Fibroblast of lung (primary cell): ENCODE measurements at regions not wholly inside any gene's neighbourhood (a gene's known extent, or its start where the extent isn't known, plus 50 kb on each side); places are given as distances from the start of the nearest gene placed in this dataset.

Experiments used
- DNase-seq, 2 donors: peaks; one replicate each; pipeline versions ENCODE4 v3.0.0 to v3.0.0-alpha.2; 2010; ENCODE audit warnings: low read depth in 2 of 2
- H2AFZ ChIP-seq: 2 replicates; pipeline ENCODE4 v1.5.1; 2012; ENCODE audit warnings: low read length, control low read depth, inconsistent platforms
- H3K27ac ChIP-seq: 2 replicates; pipeline ENCODE4 v1.5.1; 2011; ENCODE audit warnings: low read length, control low read depth; ENCODE audit not compliant: insufficient read depth
- H3K27me3 ChIP-seq: 2 replicates; pipeline ENCODE4 v1.5.1; 2011; ENCODE audit warnings: mild to moderate bottlenecking, low read length; ENCODE audit not compliant: control insufficient read depth, insufficient read depth
- H3K36me3 ChIP-seq: 2 replicates; pipeline ENCODE4 v1.5.1; 2011; ENCODE audit warnings: low read length; ENCODE audit not compliant: control insufficient read depth, insufficient read depth
- H3K4me1 ChIP-seq: 2 replicates; pipeline ENCODE4 v1.5.1; 2011; ENCODE audit warnings: low read length; ENCODE audit not compliant: control insufficient read depth, insufficient read depth; ENCODE audit errors: extremely low read depth
- H3K4me2 ChIP-seq: 2 replicates; pipeline ENCODE4 v1.5.1; 2011; ENCODE audit warnings: low read length, control low read depth; ENCODE audit not compliant: insufficient read depth; ENCODE audit errors: extremely low read depth
- H3K4me3 ChIP-seq, 4 experiments: fragments of 200-600 bp in 1 of 4; sonication (generic) in 1 of 4; replicated peaks in 1 of 4; 2 replicates each; pipeline ENCODE4 v1.5.1; 2011 to 2016; ENCODE audit warnings: low read length in 4 of 4, low read depth in 3 of 4, mild to moderate bottlenecking in 3 of 4, control low read depth in 2 of 4, inconsistent platforms in 1 of 4, mixed read lengths in 1 of 4; ENCODE audit not compliant: insufficient read depth in 1 of 4; ENCODE audit errors: control extremely low read depth in 1 of 4
- H3K79me2 ChIP-seq: 2 replicates; pipeline ENCODE4 v1.5.1; 2012; ENCODE audit warnings: mild to moderate bottlenecking, low read length, inconsistent platforms; ENCODE audit not compliant: control insufficient read depth, insufficient read depth
- H3K9ac ChIP-seq: 2 replicates; pipeline ENCODE4 v1.5.1; 2011; ENCODE audit warnings: mild to moderate bottlenecking, low read length, control low read depth; ENCODE audit not compliant: insufficient read depth
- H3K9me3 ChIP-seq: 2 replicates; pipeline ENCODE4 v1.5.1; 2012; ENCODE audit warnings: low read depth, low read length; ENCODE audit not compliant: control insufficient read depth, insufficient read depth
- H4K20me1 ChIP-seq: 2 replicates; pipeline ENCODE4 v1.5.1; 2011; ENCODE audit warnings: low read length; ENCODE audit not compliant: control insufficient read depth, insufficient read depth; ENCODE audit errors: extremely low read depth
- CTCF ChIP-seq, 2 donors: IDR thresholded peaks in 1 of 2; conservative IDR thresholded peaks in 1 of 2; 1 replicate in 1 of 2; 2 replicates in 1 of 2; pipeline ENCODE4 v1.5.1; 2011 to 2012; ENCODE audit warnings: low read length in 2 of 2, control low read depth in 1 of 2, inconsistent platforms in 1 of 2, low read depth in 1 of 2, mild to moderate bottlenecking in 1 of 2
- EZH2 ChIP-seq: IDR thresholded peaks from 2 replicates; pipeline ENCODE4 v1.5.1; 2012; ENCODE audit warnings: low read length, control low read depth, mild to moderate bottlenecking; ENCODE audit errors: missing control alignments

GRCh38 chr5:57408285-57408684 lies 74.3 kb downstream of the ACTBL2 start:
- no peak for TF ChIP-seq EZH2
- TF ChIP-seq CTCF (conservative IDR thresholded peaks at IDR 0.05 in 1 of 2, IDR thresholded peaks at IDR 0.05 in 1 of 2; ENCODE audit: low read depth in 1 of 2, low read length in 2 of 2): no peak
- no peaks in the 10 kb centered on the region for H3K36me3 ChIP-seq
- H3K4me2 ChIP-seq: no peak overlapping the region
- H3K9me3 ChIP-seq: no peaks in the 10 kb centered on the region
- no peak overlapping the region for H3K9ac ChIP-seq
- DNase-seq: no peak
- H4K20me1 ChIP-seq: no peaks in the 10 kb centered on the region
- H3K4me1 ChIP-seq: peaks cover 6% of the 10 kb centered on the region
- no peaks in the 10 kb centered on the region for H3K79me2 ChIP-seq
- no peaks in the 10 kb centered on the region for H3K27me3 ChIP-seq
- no peak overlapping the region for H3K4me3 ChIP-seq
- no peak overlapping the region for H2AFZ ChIP-seq
- no peak overlapping the region for H3K27ac ChIP-seq

DNA sequence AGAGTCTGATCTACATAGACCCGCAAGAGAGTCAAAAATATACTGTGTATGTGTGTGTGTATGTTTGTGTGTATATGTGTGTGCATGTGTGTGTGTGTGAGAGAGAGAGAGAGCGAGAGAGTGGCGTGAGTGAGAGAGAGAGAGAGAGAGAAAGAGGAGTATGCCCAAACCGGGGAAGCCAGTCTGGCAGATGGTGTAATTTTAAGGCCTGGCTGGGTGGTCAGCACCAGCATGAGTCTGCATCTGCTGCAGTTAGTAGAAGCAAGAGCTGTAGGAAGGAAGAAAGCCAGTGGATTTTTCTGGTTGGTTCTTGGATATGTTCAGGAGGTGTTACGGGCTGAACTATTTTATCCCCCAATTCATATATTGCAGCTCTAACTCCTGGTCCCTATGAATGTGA lies 75.2 kb downstream of the ACTBL2 start:
- DNase-seq: no peak
- Histone ChIP-seq H3K36me3 (no peaks in the 10 kb centered on the region), H4K20me1 (no peaks in the 10 kb centered on the region), H2AFZ (no peak overlapping the region), H3K79me2 (no peaks in the 10 kb centered on the region), H3K4me1 (peaks cover 6% of the 10 kb centered on the region), H3K9ac (no peak overlapping the region), H3K4me3 (no peak overlapping the region), H3K4me2 (no peak overlapping the region), H3K27ac (no peak overlapping the region), H3K27me3 (no peaks in the 10 kb centered on the region), H3K9me3 (no peaks in the 10 kb centered on the region)
- no peak for TF ChIP-seq EZH2
- no peak for TF ChIP-seq CTCF (conservative IDR thresholded peaks at IDR 0.05 in 1 of 2, IDR thresholded peaks at IDR 0.05 in 1 of 2; ENCODE audit: low read depth in 1 of 2, low read length in 2 of 2)

DNA sequence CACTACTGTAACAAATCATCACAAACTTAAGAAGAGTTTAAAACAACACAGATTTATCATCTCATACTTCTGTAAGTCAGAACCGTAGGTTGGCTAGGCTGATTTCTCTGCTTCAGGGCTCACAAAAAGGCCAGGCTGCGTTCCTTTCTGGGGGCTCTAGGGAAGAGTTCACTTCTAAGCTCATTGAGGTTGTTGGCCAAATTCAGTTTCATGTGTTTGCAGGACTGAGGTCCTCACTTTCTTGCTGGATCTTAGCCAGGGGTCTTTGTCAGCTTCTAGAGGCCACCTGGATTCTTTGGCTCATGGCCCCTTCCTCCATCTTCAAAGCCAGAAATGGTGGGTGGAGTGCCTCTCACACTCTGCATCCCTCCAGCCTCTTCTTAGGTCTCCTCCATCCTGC lies 76.0 kb downstream of the ACTBL2 start:
- no peaks in the 10 kb centered on the region for H3K27me3 ChIP-seq
- H4K20me1 ChIP-seq: no peaks in the 10 kb centered on the region
- no peak overlapping the region for H3K27ac ChIP-seq
- H2AFZ ChIP-seq: no peak overlapping the region
- no peak overlapping the region for H3K4me3 ChIP-seq
- H3K9me3 ChIP-seq: no peaks in the 10 kb centered on the region
- DNase-seq: no peak
- H3K36me3 ChIP-seq: no peaks in the 10 kb centered on the region
- H3K9ac ChIP-seq: no peak overlapping the region
- TF ChIP-seq CTCF (conservative IDR thresholded peaks at IDR 0.05 in 1 of 2, IDR thresholded peaks at IDR 0.05 in 1 of 2; ENCODE audit: low read depth in 1 of 2, low read length in 2 of 2): no peak
- TF ChIP-seq EZH2: no peak
- no peak overlapping the region for H3K4me2 ChIP-seq
- H3K79me2 ChIP-seq: no peaks in the 10 kb centered on the region
- peaks cover 2% of the 10 kb centered on the region for H3K4me1 ChIP-seq
